ENCODE measurements at regions not wholly inside any gene's neighbourhood (a gene's known extent, or its start where the extent isn't known, plus 50 kb on each side); places are given as distances from the start of the nearest gene placed in this dataset.

- TF ChIP-seq, protein P1, sequence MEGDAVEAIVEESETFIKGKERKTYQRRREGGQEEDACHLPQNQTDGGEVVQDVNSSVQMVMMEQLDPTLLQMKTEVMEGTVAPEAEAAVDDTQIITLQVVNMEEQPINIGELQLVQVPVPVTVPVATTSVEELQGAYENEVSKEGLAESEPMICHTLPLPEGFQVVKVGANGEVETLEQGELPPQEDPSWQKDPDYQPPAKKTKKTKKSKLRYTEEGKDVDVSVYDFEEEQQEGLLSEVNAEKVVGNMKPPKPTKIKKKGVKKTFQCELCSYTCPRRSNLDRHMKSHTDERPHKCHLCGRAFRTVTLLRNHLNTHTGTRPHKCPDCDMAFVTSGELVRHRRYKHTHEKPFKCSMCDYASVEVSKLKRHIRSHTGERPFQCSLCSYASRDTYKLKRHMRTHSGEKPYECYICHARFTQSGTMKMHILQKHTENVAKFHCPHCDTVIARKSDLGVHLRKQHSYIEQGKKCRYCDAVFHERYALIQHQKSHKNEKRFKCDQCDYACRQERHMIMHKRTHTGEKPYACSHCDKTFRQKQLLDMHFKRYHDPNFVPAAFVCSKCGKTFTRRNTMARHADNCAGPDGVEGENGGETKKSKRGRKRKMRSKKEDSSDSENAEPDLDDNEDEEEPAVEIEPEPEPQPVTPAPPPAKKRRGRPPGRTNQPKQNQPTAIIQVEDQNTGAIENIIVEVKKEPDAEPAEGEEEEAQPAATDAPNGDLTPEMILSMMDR (conservative IDR thresholded peaks at IDR 0.05; ENCODE audit: low read depth, low read length) = no peak
- TF ChIP-seq EZH2 (IDR thresholded peaks at IDR 0.05; ENCODE audit: borderline replicate concordance, low read depth, low read length, poor library complexity, severe bottlenecking) = no peak
These were observed 243.2 kb downstream of the CPE start for GRCh38 chr4:165621983-165622382.

Measured in A673 (cell line).